Brain pericyte (primary cell): ENCODE measurements at regions not wholly inside any gene's neighbourhood (a gene's known extent, or its start where the extent isn't known, plus 50 kb on each side); places are given as distances from the start of the nearest gene placed in this dataset.
"Not testable (repeated sequence)": the region's sequence is repeated elsewhere in the genome, so short reads cannot be mapped to it uniquely, and the experiment has no call there.

ENCODE experiments used
- DNase-seq: peaks from one replicate; pipeline ENCODE4 v3.0.0-alpha.2; 2012; ENCODE audit warnings: low read depth, low spot score

- no peak for DNase-seq
These were observed 197.5 kb downstream of the ARL4A start for GRCh38 chr7:12884856-12885440.

DNA sequence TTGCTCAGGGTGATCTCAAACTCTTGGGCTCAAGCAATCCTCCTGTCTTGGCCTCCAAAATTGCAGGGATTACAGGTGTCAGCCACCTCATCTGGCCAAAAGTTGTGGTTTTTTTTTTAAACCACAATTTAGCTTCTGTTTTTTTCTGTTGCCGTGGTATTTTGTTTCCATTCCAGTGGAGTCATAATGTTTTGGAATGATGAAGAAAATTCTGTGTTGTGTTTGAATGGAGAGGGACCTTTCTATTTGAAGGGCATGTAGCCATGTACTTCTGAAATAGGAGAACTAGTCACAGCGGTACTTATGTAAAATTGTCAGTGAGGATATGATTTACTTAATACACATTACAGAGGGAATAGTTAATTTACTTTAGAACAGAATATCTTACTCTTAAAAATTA lies 201.3 kb downstream of the ARL4A start:
- DNase-seq = no peak

DNA sequence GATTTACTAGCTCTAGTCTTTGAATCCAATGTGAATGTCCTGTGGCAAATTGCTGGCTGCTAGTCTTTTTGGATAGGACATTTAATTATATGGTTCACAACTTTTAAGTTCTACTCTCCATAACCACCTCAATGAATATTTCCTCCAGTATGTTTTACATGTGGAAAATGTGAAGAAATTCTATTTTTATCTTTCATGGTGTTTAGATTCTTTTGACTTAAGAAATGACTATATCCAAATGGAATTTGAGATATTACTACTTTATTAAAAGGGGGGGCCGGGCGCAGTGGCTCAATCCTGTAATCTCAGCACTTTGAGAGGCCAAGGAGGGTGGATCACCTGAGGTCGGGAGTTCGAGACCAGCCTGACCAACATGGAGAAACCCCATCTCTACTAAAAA lies 202.0 kb downstream of the ARL4A start:
- no peak for DNase-seq

DNA sequence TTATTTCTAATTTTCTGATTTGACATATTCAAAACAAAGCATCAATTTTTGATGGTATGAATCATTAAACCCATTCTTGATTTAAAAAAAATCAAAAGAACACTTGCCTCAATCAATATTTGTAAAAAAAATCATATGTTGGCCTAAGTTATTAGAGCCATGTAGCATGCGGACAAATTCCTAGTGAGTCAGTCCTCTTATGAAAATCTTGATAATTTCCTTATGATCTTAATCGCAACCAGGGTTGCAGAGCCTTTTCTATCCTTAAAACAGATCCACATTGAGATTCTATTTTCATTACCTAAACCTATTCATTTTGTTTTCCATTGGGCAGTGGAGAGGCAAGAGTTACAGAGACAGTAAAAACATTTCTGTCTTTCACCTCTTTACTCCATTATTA lies 203.2 kb downstream of the ARL4A start:
- DNase-seq = no peak

DNA sequence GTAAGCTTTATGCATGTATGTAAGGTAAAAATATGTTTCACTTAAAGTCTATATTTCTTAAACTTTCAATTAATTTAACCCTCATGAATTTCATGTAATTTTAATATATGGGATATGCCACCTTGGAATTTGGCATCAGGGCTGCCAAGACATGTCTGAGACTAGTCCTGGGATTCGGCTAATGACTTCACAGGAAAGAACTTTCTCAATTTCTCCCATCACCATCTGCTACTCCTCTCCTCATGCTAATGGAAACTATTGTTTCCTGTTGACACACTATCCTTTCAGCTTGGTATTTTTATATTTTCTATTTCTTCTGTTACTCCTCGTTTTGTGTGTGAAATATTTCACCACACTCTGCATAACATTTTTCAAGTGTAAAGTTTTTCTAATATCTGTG lies 205.9 kb downstream of the ARL4A start:
- no peak for DNase-seq

GRCh38 chr7:12895296-12895695 lies 207.9 kb downstream of the ARL4A start:
- DNase-seq = no peak

- no peak for DNase-seq
These were observed 208.9 kb downstream of the ARL4A start for GRCh38 chr7:12896316-12896715.

DNA sequence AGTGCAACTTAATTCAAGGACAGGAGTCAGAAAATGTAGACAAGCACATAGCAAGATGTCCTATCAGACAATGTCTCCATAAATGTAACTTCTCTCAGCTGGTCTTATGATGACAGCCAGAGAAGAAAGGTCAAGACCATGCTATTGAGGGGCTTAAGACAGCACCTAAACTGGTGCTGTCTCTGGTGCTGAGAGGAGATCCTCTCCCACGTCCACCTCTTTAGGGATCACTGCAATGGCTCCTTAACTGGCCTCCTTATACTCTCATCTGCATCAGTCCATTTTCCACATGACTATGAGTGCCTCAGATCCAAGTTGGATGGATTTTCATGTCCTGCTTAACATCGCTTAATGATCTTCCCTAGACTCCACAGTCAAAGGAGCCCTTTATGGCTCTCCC lies 210.6 kb downstream of the ARL4A start:
- no peak for DNase-seq

- DNase-seq = no peak
These were observed 211.2 kb downstream of the ARL4A start for GRCh38 chr7:12898620-12899019.

DNA sequence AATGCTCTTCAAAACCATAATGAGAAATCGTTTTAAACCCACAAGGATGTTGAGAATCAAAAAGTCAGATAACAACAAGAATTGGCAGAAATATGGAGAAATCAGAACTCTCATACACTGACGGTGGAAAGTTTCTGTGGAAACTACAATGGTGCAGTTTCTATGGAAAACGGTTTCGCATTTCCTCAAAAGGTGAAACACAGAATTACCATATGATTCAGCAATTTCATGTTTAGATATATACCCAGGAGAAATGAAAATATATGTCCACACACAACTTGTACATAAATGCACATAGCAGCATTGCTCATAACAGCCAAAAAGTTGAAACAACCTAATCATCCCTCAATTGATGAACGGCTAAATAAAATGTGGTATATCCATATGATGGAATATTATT lies 218.2 kb downstream of the ARL4A start:
- no peak for DNase-seq

- no peak for DNase-seq
These were observed 220.3 kb downstream of the ARL4A start for GRCh38 chr7:12907774-12908173.

DNA sequence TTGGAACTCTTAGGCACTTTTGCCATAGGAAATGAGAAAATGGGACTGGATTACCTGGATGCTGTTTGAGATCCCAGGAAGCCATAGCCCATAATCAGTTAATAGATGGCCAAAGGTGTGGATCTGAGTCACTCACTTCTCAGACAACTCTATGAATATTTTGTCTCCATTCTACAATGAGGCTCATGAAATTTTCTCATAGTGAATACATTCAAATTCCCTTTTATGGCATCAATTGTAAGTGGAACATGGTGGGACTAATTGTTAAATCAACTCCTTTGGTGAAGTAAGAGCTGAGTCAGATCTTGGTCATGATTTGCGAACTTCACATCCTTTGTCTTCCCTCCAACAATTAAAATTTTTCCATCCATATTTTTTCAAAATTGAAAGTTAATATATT lies 222.1 kb downstream of the ARL4A start:
- no peak for DNase-seq

- no peak for DNase-seq
These were observed 223.6 kb downstream of the ARL4A start for GRCh38 chr7:12911053-12911452.

DNA sequence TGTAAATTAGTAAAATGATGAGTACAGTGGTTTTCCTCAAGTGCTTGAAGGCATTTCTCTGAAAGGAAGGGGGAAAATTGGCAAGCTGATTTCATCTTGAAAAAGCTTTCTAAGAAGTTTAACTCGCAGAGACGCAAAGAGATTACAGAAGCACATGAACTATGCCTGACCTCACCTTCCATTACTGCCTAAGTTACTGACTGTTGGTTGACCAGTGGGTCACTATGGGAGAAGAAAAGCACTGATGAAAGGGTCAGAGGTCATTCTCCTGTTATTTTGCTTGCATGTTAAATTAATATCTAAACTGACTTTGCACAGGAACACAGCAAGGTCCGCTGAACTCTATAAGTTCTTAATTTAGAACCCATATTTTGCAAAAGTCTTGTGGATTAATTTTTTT lies 225.6 kb downstream of the ARL4A start:
- no peak for DNase-seq

DNA sequence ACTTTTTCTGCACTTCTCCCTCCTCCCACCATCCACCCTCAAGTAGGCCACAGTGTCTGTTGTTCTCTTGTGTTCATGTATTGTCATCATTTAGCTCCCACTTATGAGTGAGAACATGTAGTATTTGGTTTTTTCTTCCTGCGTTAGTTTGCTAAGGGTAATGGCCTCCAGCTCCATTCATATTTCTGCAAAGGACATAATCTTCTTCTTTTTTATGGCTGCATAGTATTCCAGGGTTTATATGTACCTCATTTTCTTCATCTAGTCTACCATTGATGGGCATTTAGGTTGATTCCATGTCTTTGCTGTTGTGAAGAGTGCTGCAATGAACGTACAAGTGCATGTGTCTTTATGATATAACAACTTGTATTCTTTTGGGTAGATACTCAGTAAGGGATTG lies 230.4 kb downstream of the ARL4A start:
- no peak for DNase-seq

- no peak for DNase-seq
These were observed 234.4 kb downstream of the ARL4A start for GRCh38 chr7:12921751-12922345.

DNA sequence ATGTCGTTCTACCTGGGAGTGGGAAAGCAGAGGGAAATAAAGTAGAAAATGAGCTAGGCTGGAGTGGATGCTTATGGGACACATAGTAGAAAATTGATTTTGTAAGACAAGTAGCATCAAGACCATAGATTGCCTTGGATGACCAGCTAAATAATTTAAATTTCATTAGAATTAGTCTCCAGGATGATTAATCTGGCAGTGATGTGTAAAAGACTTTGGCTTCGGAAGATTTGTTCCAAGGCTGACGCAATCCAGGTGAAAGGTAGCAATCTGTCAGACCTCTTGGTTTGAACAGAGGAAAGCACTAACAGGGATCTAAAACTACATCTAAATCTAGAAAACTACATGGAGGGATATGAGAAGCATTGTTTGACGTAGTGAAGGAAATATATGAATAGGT lies 236.5 kb downstream of the ARL4A start:
- no peak for DNase-seq

GRCh38 chr7:12926206-12926605 lies 238.8 kb downstream of the ARL4A start:
- no peak for DNase-seq

GRCh38 chr7:12927635-12928434 lies 240.4 kb downstream of the ARL4A start:
- no peak for DNase-seq

DNA sequence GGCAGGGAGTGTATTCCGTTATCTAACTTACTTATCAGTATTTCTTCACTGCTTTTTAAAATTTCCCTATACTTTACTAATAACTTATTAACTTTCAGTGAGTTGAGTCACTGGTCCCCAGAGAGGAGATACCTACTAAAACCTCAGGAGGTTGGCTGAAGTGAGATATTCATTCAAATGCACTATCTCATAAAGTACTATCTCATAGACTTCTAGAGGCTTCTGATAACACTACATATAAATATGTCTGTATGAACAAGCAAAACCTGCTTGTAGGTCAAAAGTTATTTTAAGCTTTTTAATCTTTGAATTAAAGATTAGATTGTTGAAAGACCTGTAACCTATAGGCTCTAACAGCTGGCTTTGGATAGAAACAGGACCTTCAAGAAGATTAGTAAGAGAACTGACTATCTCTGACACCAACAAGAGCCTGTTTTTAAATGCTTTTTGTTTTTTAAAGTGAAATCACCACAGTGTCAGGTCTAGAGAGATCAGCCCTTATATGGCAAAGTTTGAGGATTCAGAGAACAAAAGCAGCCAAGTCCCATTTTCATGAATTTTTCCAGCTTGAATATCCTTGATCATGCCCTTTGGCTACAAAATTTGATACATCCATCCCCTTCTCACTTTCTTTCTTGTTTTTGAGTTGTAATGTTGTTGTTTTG lies 242.2 kb downstream of the ARL4A start:
- DNase-seq = no peak

GRCh38 chr7:12930534-12930933 lies 243.1 kb downstream of the ARL4A start:
- DNase-seq = no peak

GRCh38 chr7:12931465-12931864 lies 244.0 kb downstream of the ARL4A start:
- DNase-seq = not testable (repeated sequence)

- no peak for DNase-seq
These were observed 252.3 kb downstream of the ARL4A start for GRCh38 chr7:12939694-12940093.
